H1 (cell line): ENCODE measurements at regions not wholly inside any gene's neighbourhood (a gene's known extent, or its start where the extent isn't known, plus 50 kb on each side); places are given as distances from the start of the nearest gene placed in this dataset.

Experiments used
- CTCF ChIA-PET: fragments of 300-600 bp; sonication (Branson Sonifier 250); formaldehyde crosslinking; loops from one replicate; lab custom pipeline; 2021; ENCODE audit not compliant: partially characterized antibody; lab: Charles Lee
- POLR2A ChIA-PET: fragments of 300-600 bp; sonication (Branson Sonifier 250); formaldehyde crosslinking; loops from one replicate; lab custom pipeline; 2021; ENCODE audit warnings: inconsistent platforms; ENCODE audit not compliant: partially characterized antibody; lab: Charles Lee
- DNase-seq, 2 experiments: peaks; one replicate each; pipeline versions ENCODE4 v3.0.0 to v3.0.0-alpha.2; 2010 to 2022; ENCODE audit warnings: low spot score in 2 of 2, low read depth in 1 of 2, mixed read lengths in 1 of 2
- FAIRE-seq: peaks from 2 replicates; lab custom pipeline; 2011; peaks lifted over from hg19 to GRCh38; lab: Jason Lieb, UNC
- H2AFZ ChIP-seq: 2 replicates; pipeline ENCODE4 v1.8.1; 2012; ENCODE audit warnings: low read length, inconsistent platforms
- H2AK5ac ChIP-seq: 2 replicates; pipeline ENCODE4 v1.6.1; 2013; ENCODE audit warnings: low read depth, low read length
- H2BK120ac ChIP-seq: replicated peaks from 2 replicates; pipeline ENCODE3; 2013; ENCODE audit warnings: low read depth, low read length, inconsistent platforms
- H2BK12ac ChIP-seq: 2 replicates; pipeline ENCODE4 v1.6.1; 2013; ENCODE audit warnings: low read depth, low read length
- H2BK15ac ChIP-seq: 2 replicates; pipeline ENCODE4 v1.6.1; 2013; ENCODE audit warnings: low read length
- H2BK20ac ChIP-seq: 2 replicates; pipeline ENCODE4 v1.6.1; 2013; ENCODE audit warnings: low read length
- H2BK5ac ChIP-seq: 2 replicates; pipeline ENCODE4 v1.6.1; 2013; ENCODE audit warnings: low read depth, low read length
- H3K14ac ChIP-seq: 2 replicates; pipeline ENCODE4 v1.6.1; 2013; ENCODE audit warnings: inconsistent platforms; ENCODE audit not compliant: insufficient read length
- H3K18ac ChIP-seq: 2 replicates; pipeline ENCODE4 v1.6.1; 2013; ENCODE audit warnings: low read length; ENCODE audit errors: extremely low read depth
- H3K23ac ChIP-seq: 2 replicates; pipeline ENCODE4 v1.6.1; 2013; ENCODE audit warnings: inconsistent platforms; ENCODE audit not compliant: insufficient read length
- H3K23me2 ChIP-seq: 2 replicates; pipeline ENCODE4 v1.6.1; 2013; ENCODE audit warnings: low read depth, low read length
- H3K27ac ChIP-seq: 2 replicates; pipeline ENCODE4 v1.6.1; 2011; ENCODE audit warnings: low read depth, low read length, inconsistent platforms
- H3K27me3 ChIP-seq, 4 experiments: replicated peaks in 1 of 4; 1 replicate in 1 of 4; 2 replicates in 3 of 4; pipeline versions ENCODE4 v1.6.1 to v1.8.1; 2011 to 2013; ENCODE audit warnings: low read length in 3 of 4, mild to moderate bottlenecking in 3 of 4, inconsistent platforms in 2 of 4, mixed read lengths in 2 of 4, moderate library complexity in 1 of 4; ENCODE audit not compliant: control insufficient read depth in 3 of 4, insufficient read depth in 3 of 4; ENCODE audit errors: extremely low read depth in 1 of 4
- H3K36me3 ChIP-seq, 4 experiments: 2 replicates each; pipeline versions ENCODE4 v1.6.1 to v1.8.1; 2011 to 2013; ENCODE audit warnings: mild to moderate bottlenecking in 4 of 4, low read length in 3 of 4, moderate library complexity in 2 of 4, control low read depth in 1 of 4, inconsistent platforms in 1 of 4; ENCODE audit not compliant: insufficient read depth in 4 of 4, control insufficient read depth in 2 of 4
- H3K4ac ChIP-seq: replicated peaks from 2 replicates; pipeline ENCODE3; 2013; ENCODE audit warnings: low read length, low read depth, mixed read lengths, inconsistent platforms; ENCODE audit not compliant: insufficient read length
- H3K4me1 ChIP-seq, 4 experiments: replicated peaks in 1 of 4; 1 replicate in 1 of 4; 2 replicates in 3 of 4; pipeline versions ENCODE4 v1.6.1 to v1.8.1; 2011 to 2013; ENCODE audit warnings: low read length in 3 of 4, inconsistent platforms in 2 of 4, mixed read lengths in 1 of 4; ENCODE audit not compliant: insufficient read depth in 4 of 4, control insufficient read depth in 3 of 4
- H3K4me2 ChIP-seq, 2 experiments: 2 replicates each; pipeline versions ENCODE4 v1.6.1 to v1.8.1; 2011 to 2013; ENCODE audit warnings: low read depth in 2 of 2, low read length in 2 of 2, control low read depth in 1 of 2, inconsistent platforms in 1 of 2, mild to moderate bottlenecking in 1 of 2; ENCODE audit not compliant: insufficient read depth in 1 of 2
- H3K4me3 ChIP-seq, 4 experiments: fragments of 200-600, 300-600 bp in 1 of 4; sonication (generic), shearing (Covaris generic), sonication (Bioruptor Twin) in 1 of 4; 2 replicates each; pipeline versions ENCODE4 v1.5.1 to v1.8.1; 2011 to 2016; ENCODE audit warnings: low read length in 4 of 4, low read depth in 3 of 4, control low read depth in 2 of 4, inconsistent platforms in 2 of 4, mild to moderate bottlenecking in 2 of 4, mixed read lengths in 1 of 4, moderate library complexity in 1 of 4; ENCODE audit not compliant: insufficient read depth in 2 of 4; ENCODE audit errors: extremely low read depth in 1 of 4
- H3K56ac ChIP-seq: replicated peaks from 2 replicates; pipeline ENCODE3; 2013; ENCODE audit warnings: low read depth, mild to moderate bottlenecking, mixed read lengths, low read length, inconsistent platforms; ENCODE audit not compliant: insufficient read length
- H3K79me1 ChIP-seq: 2 replicates; pipeline ENCODE4 v1.6.1; 2013; ENCODE audit warnings: low read depth, low read length, control low read depth
- H3K79me2 ChIP-seq, 2 experiments: 2 replicates each; pipeline versions ENCODE4 v1.6.1 to v1.8.1; 2012 to 2013; ENCODE audit warnings: low read length in 2 of 2, mild to moderate bottlenecking in 2 of 2, inconsistent platforms in 1 of 2; ENCODE audit not compliant: insufficient read depth in 2 of 2, control insufficient read depth in 1 of 2
- H3K9ac ChIP-seq, 4 experiments: replicated peaks in 1 of 4; 1 replicate in 1 of 4; 2 replicates in 3 of 4; pipeline versions ENCODE4 v1.6.1 to v1.8.1; 2011 to 2013; ENCODE audit warnings: low read depth in 3 of 4, low read length in 3 of 4, control low read depth in 2 of 4, mild to moderate bottlenecking in 2 of 4, moderate library complexity in 2 of 4, inconsistent platforms in 1 of 4; ENCODE audit errors: extremely low read depth in 1 of 4
- H3K9me3 ChIP-seq, 2 experiments: 2 replicates each; pipeline versions ENCODE4 v1.6.1 to v1.8.1; 2012 to 2013; ENCODE audit warnings: mild to moderate bottlenecking in 2 of 2, moderate library complexity in 2 of 2, control low read depth in 1 of 2, inconsistent platforms in 1 of 2, low read depth in 1 of 2, low read length in 1 of 2, mixed read lengths in 1 of 2; ENCODE audit not compliant: insufficient read depth in 2 of 2
- H4K20me1 ChIP-seq, 2 experiments: replicated peaks in 1 of 2; 2 replicates each; pipeline versions ENCODE3 to v1.8.1; 2011 to 2013; ENCODE audit warnings: inconsistent platforms in 2 of 2, low read length in 2 of 2, mild to moderate bottlenecking in 1 of 2; ENCODE audit not compliant: insufficient read depth in 2 of 2, control insufficient read depth in 1 of 2
- H4K5ac ChIP-seq: 2 replicates; pipeline ENCODE4 v1.6.1; 2013; ENCODE audit warnings: low read length, low read depth, mixed read lengths, inconsistent platforms; ENCODE audit not compliant: insufficient read length
- H4K8ac ChIP-seq: 2 replicates; pipeline ENCODE4 v1.8.0; 2013; ENCODE audit warnings: mild to moderate bottlenecking, moderate library complexity, low read length, inconsistent platforms; ENCODE audit not compliant: insufficient read depth; ENCODE audit errors: extremely low read depth
- H4K91ac ChIP-seq: replicated peaks from 2 replicates; pipeline ENCODE3; 2013; ENCODE audit warnings: low read length, mixed read lengths, inconsistent platforms; ENCODE audit not compliant: insufficient read length
- ASH2L ChIP-seq: fragments of 200-600, 300-600 bp; sonication (generic); IDR thresholded peaks from one replicate; pipeline ENCODE4 v1.7.1; 2017; ENCODE audit warnings: low read length
- POLR2A ChIP-seq, 2 experiments: IDR thresholded peaks; 1 replicate in 1 of 2; 2 replicates in 1 of 2; pipeline ENCODE4 v1.6.1; 2011; ENCODE audit warnings: low read depth in 2 of 2, low read length in 2 of 2, mild to moderate bottlenecking in 2 of 2; ENCODE audit errors: control extremely low read depth in 1 of 2
- POU5F1 ChIP-seq: IDR thresholded peaks from 2 replicates; pipeline ENCODE4 v1.6.1; 2011; ENCODE audit warnings: low read depth, mild to moderate bottlenecking, low read length, moderate library complexity
- TCF12 ChIP-seq: IDR thresholded peaks from 2 replicates; pipeline ENCODE4 v1.6.1; 2011; ENCODE audit warnings: low read depth, mild to moderate bottlenecking, low read length
- WGBS, 2 experiments: shearing (Covaris generic) in 1 of 2; methylation state at CpG; one replicate each; pipeline versions ENCODE4 v1.1.6 to v1.1.7; 2013 to 2015; ENCODE audit warnings: low lambda C conversion rate in 2 of 2, mixed read lengths in 2 of 2, inconsistent platforms in 1 of 2, low coverage in 1 of 2, missing lambda C conversion rate in 1 of 2; ENCODE audit not compliant: insufficient replicate concordance in 2 of 2, insufficient coverage in 1 of 2, insufficient read length in 1 of 2; ENCODE audit errors: extremely low coverage in 1 of 2, missing lambda C conversion rate in 1 of 2; 5-methylcytosine and 5-hydroxymethylcytosine counted together

DNA sequence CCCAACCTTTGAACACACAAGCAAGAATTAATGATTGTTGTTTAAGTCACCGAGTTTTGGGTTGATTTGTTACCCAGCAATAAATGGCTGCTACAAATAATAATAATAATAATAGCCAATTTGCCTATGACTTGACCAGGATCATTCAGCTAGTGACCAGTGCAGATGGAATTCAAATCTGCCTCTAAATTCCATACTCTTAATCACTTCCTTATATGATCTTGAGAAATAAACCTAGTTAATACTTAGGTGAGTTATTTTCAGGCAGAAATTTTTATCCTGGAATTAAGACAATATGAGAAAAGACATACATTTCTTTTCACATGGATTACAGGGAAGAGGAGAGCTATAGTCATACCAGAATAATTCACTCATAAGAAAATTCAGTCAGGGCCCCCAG lies 116.0 kb upstream of the GALNT15 start:
- H3K4me1 ChIP-seq: no peaks in the 10 kb centered on the region
- no peaks in the 10 kb centered on the region for H4K20me1 ChIP-seq
- POLR2A ChIA-PET: no interaction called here
- no peak overlapping the region for H2BK12ac ChIP-seq
- CTCF ChIA-PET: interaction anchor here (1.2 to 4.2 kb wide), 5 partner anchors 8 to 190 kb away, joined by 3 to 30 read pairs (median 4); no protein-coding TSS in a partner anchor
- no peak for DNase-seq
- H2AK5ac ChIP-seq: no peak overlapping the region
- H2BK120ac ChIP-seq: no peak overlapping the region
- no peak overlapping the region for H3K4ac ChIP-seq
- no peak overlapping the region for H3K56ac ChIP-seq
- no peak overlapping the region for H3K9ac ChIP-seq
- 88% methylated on average over 1 of the region's 1 CpG; no CpG with 5 or more reads in 1 of the 2 experiments for WGBS, 2 experiments
- H2AFZ ChIP-seq: no peak overlapping the region
- no peak overlapping the region for H4K8ac ChIP-seq
- no peaks in the 10 kb centered on the region for H3K79me2 ChIP-seq
- H3K9me3 ChIP-seq: no peaks in the 10 kb centered on the region
- no peak overlapping the region for H3K27ac ChIP-seq
- no peaks in the 10 kb centered on the region for H3K36me3 ChIP-seq
- H3K4me2 ChIP-seq: no peak overlapping the region
- H3K4me3 ChIP-seq: no peak overlapping the region
- H2BK20ac ChIP-seq: no peak overlapping the region
- H3K14ac ChIP-seq: no peak overlapping the region
- H2BK15ac ChIP-seq: no peak overlapping the region
- no peak overlapping the region for H4K5ac ChIP-seq
- H3K79me1 ChIP-seq: no peaks in the 10 kb centered on the region
- H3K23ac ChIP-seq: no peak overlapping the region
- H4K91ac ChIP-seq: no peak overlapping the region
- FAIRE-seq: no peak
- no peaks in the 10 kb centered on the region for H3K27me3 ChIP-seq
- no peak for TF ChIP-seq TCF12
- no peak for TF ChIP-seq POLR2A (IDR thresholded peaks at IDR 0.05; ENCODE audit: control extremely low read depth in 1 of 2, low read depth in 2 of 2, low read length in 2 of 2)
- TF ChIP-seq POU5F1: no peak
- TF ChIP-seq ASH2L: no peak
- H3K18ac ChIP-seq: no peak overlapping the region
- H2BK5ac ChIP-seq: no peak overlapping the region
- no peaks in the 10 kb centered on the region for H3K23me2 ChIP-seq
